ENCODE measurements at regions not wholly inside any gene's neighbourhood (a gene's known extent, or its start where the extent isn't known, plus 50 kb on each side); places are given as distances from the start of the nearest gene placed in this dataset.
A peak's percentile ranks its signal among the peaks of the same experiment; 100 is the strongest.

DNA sequence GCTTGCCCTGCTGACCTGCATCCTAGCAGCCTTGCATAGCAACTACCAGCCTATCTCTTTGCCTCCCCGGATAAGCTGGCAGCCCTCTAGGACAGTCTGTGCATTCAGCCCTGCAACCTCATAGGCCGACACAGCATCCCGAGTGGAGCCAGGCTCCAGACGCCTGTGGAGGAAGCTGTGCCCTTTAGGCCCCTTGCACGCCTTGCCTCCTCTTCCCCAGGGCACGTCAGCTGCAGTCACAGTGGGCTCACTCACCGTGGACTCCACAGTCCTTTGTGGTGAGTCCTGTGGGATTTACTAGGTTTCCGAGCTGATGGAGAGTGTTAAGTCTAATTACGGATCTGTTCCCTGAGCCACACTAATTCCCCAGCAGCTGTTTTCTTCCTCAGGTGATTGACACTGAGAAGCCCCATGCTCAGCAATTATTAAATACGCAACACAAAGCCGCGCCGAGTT is 540.0 kb downstream of the TCERG1L start:
- H3K27ac ChIP-seq, result no peak overlapping the region
- intact Hi-C loops (cut with DNase I; ENCODE audit: low total_unique reads), result no loop called here
- peaks cover 0 to 34% (median 0%) of the 10 kb centered on the region in 7 donors for H3K27me3 ChIP-seq (replicated peaks in 1 of 7)
- DNase-seq, result peak; percentile 56
- WGBS, 5 donors, result 58 to 67% (median 65%) methylated on average over 10 to 13 of the region's 13 CpGs
- H3K4me1 ChIP-seq, result no peaks in the 10 kb centered on the region
- no peaks in the 10 kb centered on the region for H3K36me3 ChIP-seq
- peaks cover 0 to 37% (median 26%) of the 10 kb centered on the region in 8 donors for H3K9me3 ChIP-seq
- no peak overlapping the region for H3K4me3 ChIP-seq
- TF ChIP-seq POLR2AphosphoS5 (IDR thresholded peaks at IDR 0.05) (no peak), POLR2A (IDR thresholded peaks at IDR 0.05) (no peak)
- TF ChIP-seq, protein P1, sequence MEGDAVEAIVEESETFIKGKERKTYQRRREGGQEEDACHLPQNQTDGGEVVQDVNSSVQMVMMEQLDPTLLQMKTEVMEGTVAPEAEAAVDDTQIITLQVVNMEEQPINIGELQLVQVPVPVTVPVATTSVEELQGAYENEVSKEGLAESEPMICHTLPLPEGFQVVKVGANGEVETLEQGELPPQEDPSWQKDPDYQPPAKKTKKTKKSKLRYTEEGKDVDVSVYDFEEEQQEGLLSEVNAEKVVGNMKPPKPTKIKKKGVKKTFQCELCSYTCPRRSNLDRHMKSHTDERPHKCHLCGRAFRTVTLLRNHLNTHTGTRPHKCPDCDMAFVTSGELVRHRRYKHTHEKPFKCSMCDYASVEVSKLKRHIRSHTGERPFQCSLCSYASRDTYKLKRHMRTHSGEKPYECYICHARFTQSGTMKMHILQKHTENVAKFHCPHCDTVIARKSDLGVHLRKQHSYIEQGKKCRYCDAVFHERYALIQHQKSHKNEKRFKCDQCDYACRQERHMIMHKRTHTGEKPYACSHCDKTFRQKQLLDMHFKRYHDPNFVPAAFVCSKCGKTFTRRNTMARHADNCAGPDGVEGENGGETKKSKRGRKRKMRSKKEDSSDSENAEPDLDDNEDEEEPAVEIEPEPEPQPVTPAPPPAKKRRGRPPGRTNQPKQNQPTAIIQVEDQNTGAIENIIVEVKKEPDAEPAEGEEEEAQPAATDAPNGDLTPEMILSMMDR (IDR thresholded peaks at IDR 0.05 in 8 of 11, conservative IDR thresholded peaks at IDR 0.05 in 3 of 11), result no peak

- DNase-seq, result peak; percentile 27
- no peaks in the 10 kb centered on the region for H3K36me3 ChIP-seq
- peaks cover 0 to 32% (median 24%) of the 10 kb centered on the region in 8 donors for H3K9me3 ChIP-seq
- H3K4me3 ChIP-seq, result no peak overlapping the region
- intact Hi-C loops (cut with DNase I; ENCODE audit: low total_unique reads), result no loop called here
- 66 to 77% (median 72%) methylated on average over 5 of the region's 5 CpGs for WGBS, 5 donors
- H3K27me3 ChIP-seq (replicated peaks in 1 of 7), result peaks cover 0 to 34% (median 0%) of the 10 kb centered on the region in 7 donors
- no peak overlapping the region for H3K27ac ChIP-seq
- TF ChIP-seq POLR2A (IDR thresholded peaks at IDR 0.05), result no peak
- TF ChIP-seq, protein P1 (IDR thresholded peaks at IDR 0.05 in 8 of 11, conservative IDR thresholded peaks at IDR 0.05 in 3 of 11), result no peak
- TF ChIP-seq POLR2AphosphoS5 (IDR thresholded peaks at IDR 0.05), result no peak
- no peaks in the 10 kb centered on the region for H3K4me1 ChIP-seq
Measured at GRCh38 chr10:130772056-130772455, 539.5 kb downstream of the TCERG1L start.

- intact Hi-C loops (cut with DNase I; ENCODE audit: low total_unique reads), result no loop called here
- Histone ChIP-seq H3K36me3 (no peaks in the 10 kb centered on the region), H3K9me3 (peaks cover 0 to 25% (median 17%) of the 10 kb centered on the region in 8 donors), H3K27me3 (replicated peaks in 1 of 7) (peaks cover 0 to 34% (median 0%) of the 10 kb centered on the region in 7 donors), H3K4me1 (no peaks in the 10 kb centered on the region), H3K4me3 (no peak overlapping the region), H3K27ac (no peak overlapping the region)
- 78 to 82% (median 79%) methylated on average over 5 of the region's 5 CpGs for WGBS, 5 donors
- DNase-seq, result peak; percentile 47
- TF ChIP-seq, protein P1 (IDR thresholded peaks at IDR 0.05 in 8 of 11, conservative IDR thresholded peaks at IDR 0.05 in 3 of 11), result no peak
- TF ChIP-seq POLR2AphosphoS5 (IDR thresholded peaks at IDR 0.05) (no peak), POLR2A (IDR thresholded peaks at IDR 0.05) (no peak)
Measured at GRCh38 chr10:130772676-130773075, 538.8 kb downstream of the TCERG1L start.

DNA sequence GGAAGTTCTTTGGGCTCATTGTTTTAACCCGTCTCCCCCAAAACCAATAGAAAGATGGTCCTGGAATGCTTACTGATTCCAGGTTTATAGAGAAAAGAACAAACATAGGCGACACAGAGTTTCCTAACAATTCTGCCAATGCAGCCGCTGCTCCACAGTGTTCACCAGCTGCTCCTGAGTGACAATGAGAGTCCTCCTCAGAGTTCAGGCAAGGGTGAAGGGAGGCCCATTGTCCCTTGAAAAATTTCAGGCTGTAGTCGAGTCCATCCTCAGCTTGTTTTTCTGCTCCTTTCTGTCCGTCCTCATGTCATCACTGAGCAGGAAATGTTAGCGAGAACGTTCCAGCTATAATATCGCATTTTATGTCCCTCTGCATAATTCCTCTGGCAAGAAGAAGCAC is 537.6 kb downstream of the TCERG1L start:
- peaks cover 0 to 34% (median 0%) of the 10 kb centered on the region in 7 donors for H3K27me3 ChIP-seq (replicated peaks in 1 of 7)
- WGBS, 5 donors, result 59 to 66% (median 63%) methylated on average over 8 of the region's 8 CpGs
- no peaks in the 10 kb centered on the region for H3K36me3 ChIP-seq
- H3K4me1 ChIP-seq, result no peaks in the 10 kb centered on the region
- intact Hi-C loops (cut with DNase I; ENCODE audit: low total_unique reads), result no loop called here
- no peak for DNase-seq
- peaks cover 0 to 13% (median 5%) of the 10 kb centered on the region in 8 donors for H3K9me3 ChIP-seq
- no peak overlapping the region for H3K27ac ChIP-seq
- H3K4me3 ChIP-seq, result no peak overlapping the region
- TF ChIP-seq, protein P1 (IDR thresholded peaks at IDR 0.05 in 8 of 11, conservative IDR thresholded peaks at IDR 0.05 in 3 of 11), result no peak
- TF ChIP-seq POLR2AphosphoS5 (IDR thresholded peaks at IDR 0.05), result no peak
- no peak for TF ChIP-seq POLR2A (IDR thresholded peaks at IDR 0.05)
